Loucy (cell line): ENCODE measurements at regions not wholly inside any gene's neighbourhood (a gene's known extent, or its start where the extent isn't known, plus 50 kb on each side); places are given as distances from the start of the nearest gene placed in this dataset.

Experiments
- H2AFZ ChIP-seq: fragments of 200-600 bp; sonication (generic); 2 replicates; pipeline ENCODE4 v1.6.0; 2016; ENCODE audit warnings: antibody characterized with exemption, mild to moderate bottlenecking, low read length, moderate library complexity
- H3F3A ChIP-seq: fragments of 200-600 bp; 2 replicates; pipeline ENCODE4 v1.6.0; 2016; ENCODE audit warnings: antibody characterized with exemption, low read depth, mild to moderate bottlenecking
- H3K27me3 ChIP-seq: fragments of 200-600 bp; sonication (generic); 2 replicates; pipeline ENCODE4 v1.6.1; 2014; ENCODE audit warnings: low read length, mild to moderate bottlenecking; ENCODE audit not compliant: insufficient read depth, poor library complexity, severe bottlenecking
- H3K36me3 ChIP-seq: fragments of 200-600 bp; sonication (generic); 2 replicates; pipeline ENCODE4 v1.6.1; 2016; ENCODE audit warnings: low read length; ENCODE audit not compliant: insufficient read depth
- H3K4me1 ChIP-seq: fragments of 200-600 bp; sonication (generic); 2 replicates; pipeline ENCODE4 v1.5.1; 2014; ENCODE audit warnings: low read length, mild to moderate bottlenecking; ENCODE audit not compliant: insufficient read depth, poor library complexity, severe bottlenecking
- H3K4me2 ChIP-seq: fragments of 200-600 bp; sonication (generic); 2 replicates; pipeline ENCODE4 v1.6.0; 2014; ENCODE audit warnings: antibody characterized with exemption, low read length, low read depth, mild to moderate bottlenecking; ENCODE audit not compliant: poor library complexity, severe bottlenecking
- H3K4me3 ChIP-seq: fragments of 200-600 bp; sonication (generic); 2 replicates; pipeline ENCODE4 v1.5.1; 2014; ENCODE audit warnings: low read length, mild to moderate bottlenecking, mixed read lengths; ENCODE audit not compliant: poor library complexity, severe bottlenecking
- H3K79me2 ChIP-seq: fragments of 200-600 bp; sonication (generic); 2 replicates; pipeline ENCODE4 v1.6.1; 2014; ENCODE audit warnings: low read length; ENCODE audit not compliant: insufficient read depth
- H3K9ac ChIP-seq: fragments of 200-600 bp; sonication (generic); 2 replicates; pipeline ENCODE4 v1.6.0; 2014; ENCODE audit warnings: mild to moderate bottlenecking, low read depth, low read length, moderate library complexity; ENCODE audit not compliant: poor library complexity, severe bottlenecking
- H3K9me2 ChIP-seq: fragments of 200-600 bp; sonication (generic); replicated peaks from 2 replicates; pipeline ENCODE4 v1.6.1; 2016; ENCODE audit warnings: low read depth, low read length, mixed read lengths
- H3K9me3 ChIP-seq: fragments of 200-600 bp; sonication (generic); 2 replicates; pipeline ENCODE4 v1.6.1; 2014; ENCODE audit warnings: mild to moderate bottlenecking, antibody characterized with exemption, low read length, low read depth; ENCODE audit not compliant: insufficient read depth
- H4K20me1 ChIP-seq: fragments of 200-600 bp; sonication (generic); 2 replicates; pipeline ENCODE4 v1.6.0; 2014; ENCODE audit warnings: antibody characterized with exemption, low read length, mild to moderate bottlenecking; ENCODE audit not compliant: insufficient read depth, poor library complexity, severe bottlenecking
- CTCF ChIP-seq: fragments of 200-600 bp; sonication (generic); conservative IDR thresholded peaks from 2 replicates; pipeline ENCODE4 v1.5.1; 2014; ENCODE audit warnings: mild to moderate bottlenecking, antibody characterized with exemption, low read length
- EZH2phosphoT487 ChIP-seq: fragments of 200-600 bp; IDR thresholded peaks from 2 replicates; pipeline ENCODE4 v1.6.1; 2018; ENCODE audit warnings: antibody characterized with exemption, mild to moderate bottlenecking, moderate library complexity, borderline replicate concordance

- Histone ChIP-seq H3K4me1 (no peaks in the 10 kb centered on the region), H3K79me2 (no peaks in the 10 kb centered on the region), H3K27me3 (no peaks in the 10 kb centered on the region), H3K4me2 (no peak overlapping the region), H3K9ac (no peak overlapping the region), H4K20me1 (no peaks in the 10 kb centered on the region), H3K36me3 (no peaks in the 10 kb centered on the region), H2AFZ (no peak overlapping the region), H3K9me2 (no peaks in the 10 kb centered on the region), H3F3A (no peaks in the 10 kb centered on the region), H3K9me3 (no peaks in the 10 kb centered on the region), H3K4me3 (no peak overlapping the region)
- no peak for TF ChIP-seq EZH2phosphoT487
- no peak for TF ChIP-seq CTCF
Observed at GRCh38 chr6:100194535-100194934, 200.5 kb upstream of the MCHR2 start.

GRCh38 chr6:100188754-100189153, 194.7 kb upstream of the MCHR2 start:
- no peak overlapping the region for H3K4me3 ChIP-seq
- peaks cover 46% of the 10 kb centered on the region for H3K4me1 ChIP-seq
- no peaks in the 10 kb centered on the region for H3K27me3 ChIP-seq
- no peaks in the 10 kb centered on the region for H3K79me2 ChIP-seq
- no peaks in the 10 kb centered on the region; the same call in 1 of the 2 replicates for H3F3A ChIP-seq
- H2AFZ ChIP-seq, result no peak overlapping the region
- H3K9ac ChIP-seq, result no peak overlapping the region
- no peak overlapping the region for H3K4me2 ChIP-seq
- no peaks in the 10 kb centered on the region for H3K9me3 ChIP-seq
- no peaks in the 10 kb centered on the region for H3K36me3 ChIP-seq
- no peaks in the 10 kb centered on the region for H3K9me2 ChIP-seq
- TF ChIP-seq CTCF, result no peak
- no peak for TF ChIP-seq EZH2phosphoT487
- H4K20me1 ChIP-seq, result no peaks in the 10 kb centered on the region

GRCh38 chr6:100186552-100186951, 192.5 kb upstream of the MCHR2 start:
- Histone ChIP-seq H3K4me2 (peak overlapping the region; percentile 40), H3K79me2 (no peaks in the 10 kb centered on the region), H3K9me3 (no peaks in the 10 kb centered on the region), H3K27me3 (no peaks in the 10 kb centered on the region), H3F3A (no peaks in the 10 kb centered on the region; the same call in 1 of the 2 replicates), H3K4me1 (peaks cover 61% of the 10 kb centered on the region), H2AFZ (peak overlapping the region; percentile 69), H3K4me3 (no peak overlapping the region), H3K9ac (peak overlapping the region; percentile 17), H3K36me3 (no peaks in the 10 kb centered on the region), H4K20me1 (no peaks in the 10 kb centered on the region), H3K9me2 (no peaks in the 10 kb centered on the region)
- TF ChIP-seq EZH2phosphoT487, result no peak
- TF ChIP-seq CTCF, result no peak
